AG09319 (cell line): ENCODE measurements at regions not wholly inside any gene's neighbourhood (a gene's known extent, or its start where the extent isn't known, plus 50 kb on each side); places are given as distances from the start of the nearest gene placed in this dataset.

ENCODE experiments used
- DNase-seq: peaks from one replicate; pipeline ENCODE4 v3.0.0-alpha.2; 2010; ENCODE audit warnings: low read depth; ENCODE audit errors: extremely low read depth
- CTCF ChIP-seq: IDR thresholded peaks from 2 replicates; pipeline ENCODE4 v1.5.1; 2011; ENCODE audit warnings: low read depth, mild to moderate bottlenecking, inconsistent platforms, low read length, moderate library complexity

- DNase-seq = no peak
- TF ChIP-seq CTCF = no peak
These were observed 314.1 kb upstream of the SLC35B3 start for GRCh38 chr6:8749465-8749864.

- TF ChIP-seq CTCF = peak; percentile 31
- no peak for DNase-seq
These were observed 307.9 kb upstream of the SLC35B3 start for GRCh38 chr6:8743170-8743745.

DNA sequence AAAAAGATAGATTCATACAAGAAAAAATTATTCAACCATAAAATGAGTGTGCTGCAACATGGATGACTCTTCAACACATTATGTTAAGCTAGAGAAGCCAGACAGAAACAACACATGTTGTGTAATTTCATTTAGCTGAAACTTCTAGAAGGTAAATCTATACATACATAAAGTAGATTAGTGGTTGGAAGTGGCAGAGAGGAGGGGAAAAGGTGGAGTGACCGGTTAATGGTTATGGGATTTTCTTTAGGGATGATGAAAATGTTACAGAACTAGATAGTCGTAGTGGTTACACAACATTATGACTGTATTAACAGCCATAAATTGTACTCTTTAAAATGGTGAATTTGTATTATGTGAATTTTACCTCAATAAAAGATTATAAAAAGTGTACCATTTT lies 304.1 kb upstream of the SLC35B3 start:
- no peak for TF ChIP-seq CTCF
- DNase-seq = no peak

GRCh38 chr6:8738951-8739350 lies 303.6 kb upstream of the SLC35B3 start:
- no peak for TF ChIP-seq CTCF
- DNase-seq = no peak

DNA sequence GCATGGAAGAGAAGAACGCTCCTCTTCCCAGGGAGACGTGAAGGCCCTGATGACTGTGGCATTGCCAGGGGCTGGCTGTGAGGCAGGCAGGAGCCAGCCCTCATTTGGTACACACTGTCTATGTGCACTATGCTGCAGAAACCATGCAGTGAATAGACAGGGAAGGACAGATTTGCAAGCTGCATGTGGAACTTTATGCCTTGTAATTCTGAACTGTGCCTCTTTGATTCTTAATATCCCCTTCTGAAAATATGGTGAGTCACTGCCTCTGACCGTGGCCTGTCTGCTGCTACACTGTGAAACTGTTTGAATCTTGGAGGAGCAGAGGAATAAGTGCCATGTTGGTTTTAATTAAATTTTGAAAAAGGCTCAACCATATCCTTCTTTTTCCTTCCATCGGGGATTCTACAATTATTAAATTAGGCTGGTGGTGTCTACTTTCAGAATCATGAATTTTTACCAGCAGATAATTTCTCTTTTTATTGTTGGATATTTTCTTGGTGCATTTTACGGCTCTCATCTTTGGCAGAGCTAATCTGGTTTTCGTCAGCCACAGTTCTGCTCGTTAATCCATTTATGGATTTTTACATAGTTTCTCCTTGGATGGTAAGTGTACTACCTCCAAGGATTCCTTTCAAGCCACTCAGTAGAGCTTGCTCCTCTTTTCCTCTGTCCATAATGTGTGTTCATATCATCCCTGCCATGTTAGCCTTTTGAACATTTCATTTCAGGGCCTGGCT lies 301.0 kb upstream of the SLC35B3 start:
- no peak for DNase-seq
- no peak for TF ChIP-seq CTCF

DNA sequence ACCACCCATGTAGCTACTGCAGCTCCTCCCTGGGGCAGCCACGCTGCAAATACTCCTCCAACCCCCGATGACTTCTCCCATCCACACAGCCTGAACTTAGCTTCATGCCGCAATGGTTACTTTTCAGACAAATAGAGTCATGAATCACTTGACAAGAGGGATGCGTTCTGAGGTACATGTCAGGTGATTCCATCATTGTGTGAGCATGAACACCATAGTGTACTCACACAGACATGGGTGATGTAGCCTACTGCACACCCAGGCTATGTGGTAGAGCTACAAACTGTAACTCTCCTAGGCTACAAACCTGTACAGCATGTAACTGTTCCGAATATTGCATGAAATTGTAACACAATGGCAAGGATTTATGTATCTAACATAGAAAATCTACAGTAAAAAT lies 298.5 kb upstream of the SLC35B3 start:
- TF ChIP-seq CTCF = no peak
- DNase-seq = no peak

- no peak for DNase-seq
- TF ChIP-seq CTCF = no peak
These were observed 296.5 kb upstream of the SLC35B3 start for GRCh38 chr6:8731874-8732273.
